IPS-15b (cell line): ENCODE measurements at regions not wholly inside any gene's neighbourhood (a gene's known extent, or its start where the extent isn't known, plus 50 kb on each side); places are given as distances from the start of the nearest gene placed in this dataset.

ENCODE experiments used
- H3K27me3 ChIP-seq: one replicate; pipeline ENCODE4 v1.6.1; 2013; ENCODE audit warnings: low read length; ENCODE audit not compliant: control insufficient read depth, insufficient read depth
- H3K36me3 ChIP-seq: one replicate; pipeline ENCODE4 v1.6.1; 2013; ENCODE audit warnings: low read length; ENCODE audit not compliant: control insufficient read depth, insufficient read depth
- H3K4me1 ChIP-seq: one replicate; pipeline ENCODE4 v1.6.1; 2013; ENCODE audit warnings: mild to moderate bottlenecking, low read length; ENCODE audit not compliant: control insufficient read depth, insufficient read depth
- H3K4me3 ChIP-seq: one replicate; pipeline ENCODE4 v1.5.1; 2013; ENCODE audit warnings: low read depth, low read length
- H3K9ac ChIP-seq: one replicate; pipeline ENCODE4 v1.6.1; 2013; ENCODE audit warnings: low read depth, mild to moderate bottlenecking, low read length
- H3K9me3 ChIP-seq: one replicate; pipeline ENCODE4 v1.6.1; 2013; ENCODE audit warnings: mild to moderate bottlenecking, low read length; ENCODE audit not compliant: control insufficient read depth, insufficient read depth

DNA sequence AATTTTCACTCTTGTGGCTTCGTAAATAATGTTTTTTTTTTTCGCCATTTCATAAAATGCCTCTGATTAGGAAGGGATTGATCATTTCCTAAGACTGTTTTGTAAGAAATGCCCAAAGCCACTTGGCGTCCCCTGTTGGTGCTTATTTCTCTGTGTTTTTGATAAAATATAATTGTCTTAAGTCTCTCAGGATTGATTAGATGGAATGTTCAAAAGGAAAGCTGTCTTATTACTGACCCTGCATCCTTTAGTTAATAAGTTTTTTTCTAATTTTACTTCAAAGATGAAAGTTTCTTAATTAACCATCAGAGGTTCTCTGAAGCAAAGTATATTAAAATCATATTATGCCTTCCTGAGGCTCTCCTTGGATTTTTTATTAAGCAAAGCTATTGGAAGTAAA is 624.3 kb upstream of the TENM4 start:
- Histone ChIP-seq H3K36me3 (no peaks in the 10 kb centered on the region), H3K4me1 (no peaks in the 10 kb centered on the region), H3K9me3 (no peaks in the 10 kb centered on the region), H3K27me3 (no peaks in the 10 kb centered on the region), H3K4me3 (no peak overlapping the region), H3K9ac (no peak overlapping the region)

DNA sequence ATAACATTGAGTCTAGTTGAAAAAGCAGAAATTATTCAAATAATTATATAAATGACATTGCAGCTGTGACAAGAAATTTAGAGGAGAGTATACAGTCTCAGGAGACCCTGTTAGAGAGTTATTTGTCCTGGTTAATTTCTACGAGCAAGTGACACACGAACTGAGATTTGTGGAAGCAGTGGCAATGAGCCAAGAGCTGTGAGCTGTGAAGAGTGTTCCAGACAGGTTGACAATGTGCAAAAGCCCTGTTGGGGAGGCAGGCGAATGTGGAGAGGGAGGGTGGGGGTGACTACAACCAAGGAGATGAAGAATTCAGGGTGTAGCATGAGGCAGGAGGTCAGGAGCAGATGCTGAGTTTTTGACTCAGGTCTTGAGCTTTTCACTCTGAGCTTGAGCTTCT is 620.2 kb upstream of the TENM4 start:
- Histone ChIP-seq H3K9ac (no peak overlapping the region), H3K9me3 (no peaks in the 10 kb centered on the region), H3K36me3 (no peaks in the 10 kb centered on the region), H3K4me1 (no peaks in the 10 kb centered on the region), H3K27me3 (no peaks in the 10 kb centered on the region), H3K4me3 (no peak overlapping the region)

DNA sequence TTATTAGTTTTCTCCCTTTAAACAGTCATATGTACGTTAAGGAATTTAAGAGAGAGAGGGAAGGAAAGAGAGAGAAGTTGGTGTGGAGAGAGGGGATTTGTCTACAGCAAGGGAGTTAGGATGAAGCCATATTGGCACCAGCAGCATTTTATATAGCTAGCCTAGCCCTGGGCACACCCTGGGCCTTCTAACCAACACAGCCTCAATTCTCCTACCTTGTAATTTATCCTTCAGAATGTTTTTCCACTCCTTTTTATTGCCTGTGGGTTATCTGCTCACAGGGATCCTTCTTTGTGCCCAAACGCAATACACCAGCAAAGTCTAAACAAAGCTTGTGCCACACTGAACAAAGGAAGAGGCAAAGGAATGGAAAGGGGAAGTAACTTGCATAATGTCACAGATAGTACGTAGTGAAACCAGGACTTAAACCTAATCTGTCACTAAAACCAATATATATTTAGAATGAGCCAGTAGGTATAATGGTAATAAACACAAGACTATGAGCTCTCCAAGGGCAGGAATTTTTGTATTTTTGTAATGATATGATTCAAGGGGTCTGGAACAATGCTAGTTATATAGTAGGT is 613.8 kb upstream of the TENM4 start:
- no peaks in the 10 kb centered on the region for H3K9me3 ChIP-seq
- H3K9ac ChIP-seq, result no peak overlapping the region
- no peak overlapping the region for H3K4me3 ChIP-seq
- no peaks in the 10 kb centered on the region for H3K27me3 ChIP-seq
- H3K4me1 ChIP-seq, result no peaks in the 10 kb centered on the region
- H3K36me3 ChIP-seq, result no peaks in the 10 kb centered on the region

DNA sequence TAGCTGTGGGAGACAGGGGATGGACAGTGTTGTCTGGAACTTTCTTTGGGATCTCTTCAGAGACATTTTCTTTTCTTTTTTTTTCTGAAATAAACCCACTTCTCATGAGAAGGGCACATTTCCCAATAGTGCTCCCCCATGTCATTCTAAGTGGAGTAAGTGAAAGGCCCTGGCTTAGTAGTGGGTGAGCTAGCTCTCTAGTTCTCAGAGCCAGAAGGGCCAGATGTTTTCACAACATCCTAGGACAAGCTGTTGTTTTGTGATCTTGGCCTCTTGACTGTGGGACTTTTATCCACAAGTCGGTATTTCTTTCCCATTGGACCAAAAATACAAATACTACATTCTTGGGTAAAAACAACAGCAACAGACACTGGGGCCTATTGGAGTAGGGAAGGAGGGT is 607.7 kb upstream of the TENM4 start:
- H3K4me3 ChIP-seq, result no peak overlapping the region
- no peaks in the 10 kb centered on the region for H3K36me3 ChIP-seq
- no peaks in the 10 kb centered on the region for H3K27me3 ChIP-seq
- H3K9ac ChIP-seq, result no peak overlapping the region
- H3K4me1 ChIP-seq, result no peaks in the 10 kb centered on the region
- no peaks in the 10 kb centered on the region for H3K9me3 ChIP-seq

DNA sequence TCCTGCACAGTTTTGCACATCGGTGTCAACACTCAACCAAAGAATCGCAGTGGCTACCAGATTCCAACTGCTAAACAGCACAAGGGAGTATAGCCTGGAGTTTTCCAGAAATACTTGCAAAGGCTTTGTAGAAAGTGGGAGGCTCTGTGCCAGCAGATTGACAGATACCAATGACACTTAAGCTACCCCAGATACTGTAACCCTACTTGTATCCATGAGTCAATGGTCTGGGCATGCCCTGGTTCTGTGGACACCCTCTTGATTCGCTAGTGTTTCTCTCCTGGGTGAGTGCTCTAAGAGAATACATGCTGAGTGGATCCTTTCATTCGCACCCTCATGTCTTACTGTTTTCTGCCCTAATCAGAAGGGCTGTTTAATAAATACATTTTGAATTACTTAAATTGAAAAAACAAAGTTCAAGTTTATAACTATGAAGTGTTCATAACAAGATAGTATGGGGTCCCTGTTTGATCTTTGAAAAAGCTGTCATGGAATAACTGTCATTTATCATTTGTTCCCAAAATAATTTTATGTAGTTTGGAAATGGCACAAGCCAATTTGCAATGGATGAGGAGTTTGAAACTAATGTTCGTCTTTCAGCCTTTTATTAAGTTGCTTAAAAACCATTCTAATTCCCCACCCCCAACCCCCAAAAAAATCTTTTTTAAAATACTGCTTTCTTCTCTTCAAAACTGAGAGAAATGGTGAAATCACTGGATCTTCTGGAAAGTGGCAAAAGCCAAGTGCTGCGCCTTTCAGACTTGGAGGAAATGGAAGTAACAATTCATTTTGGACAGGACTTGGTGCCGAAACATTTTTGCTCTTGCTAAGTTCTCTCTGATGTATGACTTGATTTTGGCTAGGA is 600.5 kb upstream of the TENM4 start:
- no peak overlapping the region for H3K9ac ChIP-seq
- no peaks in the 10 kb centered on the region for H3K9me3 ChIP-seq
- no peaks in the 10 kb centered on the region for H3K4me1 ChIP-seq
- H3K27me3 ChIP-seq, result no peaks in the 10 kb centered on the region
- no peak overlapping the region for H3K4me3 ChIP-seq
- H3K36me3 ChIP-seq, result no peaks in the 10 kb centered on the region

DNA sequence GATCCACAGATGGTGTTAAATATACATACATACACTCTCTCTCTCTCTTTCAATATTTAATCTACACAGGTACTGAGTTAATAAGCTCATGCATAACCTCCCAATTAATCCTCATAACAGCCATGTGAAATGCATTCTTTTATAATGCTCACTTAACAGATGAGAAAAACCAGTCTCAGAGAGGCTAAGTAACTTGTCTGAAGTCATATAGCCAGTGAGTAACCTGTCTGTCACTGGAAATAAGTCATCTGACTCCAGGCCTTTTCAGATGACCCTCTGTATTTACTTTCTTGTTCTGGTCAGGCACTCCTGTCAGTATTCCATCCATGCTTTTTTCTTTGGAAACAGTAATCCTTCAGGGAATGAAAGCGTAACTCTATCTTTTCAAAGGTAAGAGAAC is 594.0 kb upstream of the TENM4 start:
- no peaks in the 10 kb centered on the region for H3K36me3 ChIP-seq
- no peak overlapping the region for H3K4me3 ChIP-seq
- H3K27me3 ChIP-seq, result no peaks in the 10 kb centered on the region
- no peaks in the 10 kb centered on the region for H3K4me1 ChIP-seq
- H3K9ac ChIP-seq, result no peak overlapping the region
- no peaks in the 10 kb centered on the region for H3K9me3 ChIP-seq

DNA sequence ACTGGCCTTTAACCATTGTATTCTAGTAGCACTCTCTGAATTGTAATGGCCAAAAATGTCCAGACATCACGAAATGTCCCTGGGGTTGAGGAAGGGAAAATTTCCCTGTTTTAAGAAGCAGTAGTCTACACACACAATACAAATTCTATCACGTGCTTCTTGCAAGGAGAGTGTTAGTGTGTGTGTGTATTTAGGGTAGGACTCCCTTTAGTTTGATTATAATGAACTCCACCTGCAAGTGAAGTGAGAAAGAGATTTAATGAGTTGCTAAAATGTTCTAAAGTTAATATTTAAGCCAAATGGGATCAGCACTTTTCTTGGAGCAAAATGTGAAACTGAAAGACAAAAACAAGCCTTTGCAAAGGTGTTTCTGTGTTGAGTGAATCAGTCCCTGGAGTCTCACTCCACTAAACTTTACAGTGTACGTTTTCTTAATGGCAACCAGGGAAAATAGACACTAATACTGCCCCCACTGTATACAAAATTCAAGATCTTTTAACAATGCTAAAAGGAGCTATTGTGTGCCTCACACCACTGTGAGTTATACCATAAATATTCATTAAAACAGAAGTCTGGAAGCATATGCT is 590.3 kb upstream of the TENM4 start:
- Histone ChIP-seq H3K9me3 (no peaks in the 10 kb centered on the region), H3K4me3 (no peak overlapping the region), H3K36me3 (no peaks in the 10 kb centered on the region), H3K4me1 (no peaks in the 10 kb centered on the region), H3K27me3 (no peaks in the 10 kb centered on the region), H3K9ac (no peak overlapping the region)

DNA sequence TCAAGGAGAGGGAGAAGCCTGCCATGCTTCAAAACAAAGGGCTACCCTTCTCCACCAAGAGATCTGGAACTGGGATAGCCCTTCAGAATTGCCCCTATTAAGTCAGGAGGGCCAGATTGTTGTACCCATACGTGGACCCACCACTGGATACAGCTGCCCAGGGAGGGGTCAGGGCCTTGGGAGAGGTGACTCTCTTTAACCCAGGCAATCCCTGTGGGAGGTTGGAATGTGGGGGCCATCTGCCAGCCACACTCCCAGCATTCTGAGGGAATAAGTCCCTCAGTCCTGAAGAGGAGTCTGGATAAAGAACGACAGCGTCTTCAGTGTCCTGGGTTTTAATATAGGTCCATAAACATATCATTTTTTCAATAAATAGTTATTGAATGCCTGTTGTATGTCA is 588.2 kb upstream of the TENM4 start:
- Histone ChIP-seq H3K4me1 (no peaks in the 10 kb centered on the region), H3K9me3 (no peaks in the 10 kb centered on the region), H3K4me3 (no peak overlapping the region), H3K27me3 (no peaks in the 10 kb centered on the region), H3K9ac (no peak overlapping the region), H3K36me3 (no peaks in the 10 kb centered on the region)

DNA sequence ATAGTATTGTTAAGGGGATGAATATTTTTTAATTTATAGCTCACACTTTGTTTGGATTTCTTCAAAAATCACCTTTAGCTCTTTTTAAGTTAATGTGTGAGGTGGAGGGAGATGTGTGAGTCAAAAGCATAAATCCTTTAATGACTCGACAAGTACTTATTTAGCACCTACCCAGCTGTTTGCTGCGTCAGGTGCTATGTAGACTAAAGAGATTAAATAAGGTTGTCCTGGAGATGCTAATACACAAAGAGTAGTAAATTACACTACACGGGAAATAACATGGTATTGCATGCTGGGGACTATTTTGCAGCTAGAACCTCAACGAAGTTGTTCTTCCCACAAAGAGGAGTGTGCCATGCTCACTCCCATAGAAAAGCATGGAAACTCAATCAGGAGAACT is 583.3 kb upstream of the TENM4 start:
- Histone ChIP-seq H3K9ac (no peak overlapping the region), H3K4me1 (no peaks in the 10 kb centered on the region), H3K36me3 (no peaks in the 10 kb centered on the region), H3K4me3 (no peak overlapping the region), H3K9me3 (no peaks in the 10 kb centered on the region), H3K27me3 (no peaks in the 10 kb centered on the region)

DNA sequence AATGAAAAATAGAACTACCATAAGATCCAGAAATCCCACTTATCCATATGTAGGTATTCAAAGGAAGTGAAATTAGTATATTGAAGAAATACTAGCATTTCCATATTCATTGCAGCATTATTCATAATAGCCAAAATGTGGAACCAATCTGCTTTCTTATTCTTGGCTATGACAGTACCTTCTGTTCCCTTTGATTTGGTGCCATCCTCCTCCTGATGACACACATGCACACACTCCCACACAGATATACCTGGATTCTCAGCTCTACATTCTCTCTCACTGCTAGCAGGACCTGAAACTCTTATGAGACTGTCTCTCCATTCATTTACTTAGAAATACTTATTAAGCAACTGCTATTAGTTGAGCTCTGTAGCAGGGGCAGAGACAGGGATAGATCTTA is 582.6 kb upstream of the TENM4 start:
- H3K4me3 ChIP-seq, result no peak overlapping the region
- no peaks in the 10 kb centered on the region for H3K4me1 ChIP-seq
- H3K9ac ChIP-seq, result no peak overlapping the region
- H3K27me3 ChIP-seq, result no peaks in the 10 kb centered on the region
- H3K36me3 ChIP-seq, result no peaks in the 10 kb centered on the region
- no peaks in the 10 kb centered on the region for H3K9me3 ChIP-seq

DNA sequence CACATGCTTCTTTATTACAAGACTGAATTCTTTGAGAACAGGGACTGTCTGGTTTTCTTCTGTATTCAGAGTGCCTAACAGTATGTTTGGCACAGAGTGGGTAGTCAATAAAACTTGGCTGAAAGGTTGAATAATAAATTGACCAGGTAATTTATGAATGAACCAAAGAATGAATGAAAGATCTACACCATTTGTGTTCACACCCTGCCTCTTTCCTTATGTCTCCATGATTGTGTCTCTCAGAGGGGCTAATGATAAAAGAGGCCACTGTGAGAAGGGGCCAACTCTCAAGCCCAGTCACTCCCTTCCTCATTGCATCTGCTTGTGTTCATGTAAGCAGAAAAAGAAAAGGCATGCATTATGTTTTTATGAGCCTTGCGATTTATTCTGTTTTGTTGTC is 569.7 kb upstream of the TENM4 start:
- Histone ChIP-seq H3K27me3 (no peaks in the 10 kb centered on the region), H3K9me3 (no peaks in the 10 kb centered on the region), H3K4me3 (no peak overlapping the region), H3K9ac (no peak overlapping the region), H3K36me3 (no peaks in the 10 kb centered on the region), H3K4me1 (no peaks in the 10 kb centered on the region)

DNA sequence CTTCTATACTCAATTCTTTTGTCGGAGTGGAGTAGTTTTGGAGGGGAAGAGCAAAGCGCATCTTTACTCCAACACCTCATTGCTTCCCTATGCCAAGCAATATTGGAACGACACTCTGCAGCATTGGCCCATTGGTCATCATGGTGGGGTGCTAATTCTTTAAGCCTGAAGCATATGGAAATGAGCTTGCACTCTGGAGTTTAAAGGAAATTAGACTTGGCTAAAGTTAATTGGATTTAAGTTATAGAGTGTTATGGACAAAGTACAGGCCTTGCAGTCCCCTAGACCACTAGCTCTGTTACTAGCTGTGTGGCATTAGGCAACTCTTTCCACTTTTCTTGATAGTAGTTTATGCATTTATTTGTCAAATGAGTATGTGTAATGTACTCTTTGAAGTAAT is 568.3 kb upstream of the TENM4 start:
- Histone ChIP-seq H3K36me3 (no peaks in the 10 kb centered on the region), H3K9ac (no peak overlapping the region), H3K9me3 (no peaks in the 10 kb centered on the region), H3K27me3 (no peaks in the 10 kb centered on the region), H3K4me3 (no peak overlapping the region), H3K4me1 (no peaks in the 10 kb centered on the region)
